LNCAP (cell line): ENCODE measurements at regions not wholly inside any gene's neighbourhood (a gene's known extent, or its start where the extent isn't known, plus 50 kb on each side); places are given as distances from the start of the nearest gene placed in this dataset.
A peak's percentile ranks its signal among the peaks of the same experiment; 100 is the strongest.

Experiments
- TF ChIP-seq, protein P1 (sequence below): fragments of 450-650 bp; IDR thresholded peaks from 2 replicates; pipeline ENCODE4 v1.5.1; 2017; ENCODE audit warnings: mild to moderate bottlenecking

DNA sequence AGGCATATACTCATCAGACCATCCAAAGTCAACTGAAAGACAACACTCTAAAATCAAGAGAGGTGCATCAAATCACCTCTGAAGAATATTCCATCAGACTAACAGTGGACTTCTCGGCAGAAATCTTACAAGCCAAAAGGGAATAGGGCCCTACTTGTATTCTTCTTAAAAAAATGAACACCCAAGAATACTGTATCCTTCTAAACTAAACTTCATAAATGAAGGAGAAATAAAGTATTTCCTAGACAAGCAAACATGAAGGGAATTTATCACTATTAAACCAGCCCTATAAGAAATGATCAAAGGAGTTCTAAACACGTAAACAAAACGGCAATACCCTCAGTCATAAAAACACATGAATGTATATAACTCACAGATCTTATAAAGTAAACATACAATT is 141.2 kb downstream of the CXXC4 start:
- TF ChIP-seq, protein P1, sequence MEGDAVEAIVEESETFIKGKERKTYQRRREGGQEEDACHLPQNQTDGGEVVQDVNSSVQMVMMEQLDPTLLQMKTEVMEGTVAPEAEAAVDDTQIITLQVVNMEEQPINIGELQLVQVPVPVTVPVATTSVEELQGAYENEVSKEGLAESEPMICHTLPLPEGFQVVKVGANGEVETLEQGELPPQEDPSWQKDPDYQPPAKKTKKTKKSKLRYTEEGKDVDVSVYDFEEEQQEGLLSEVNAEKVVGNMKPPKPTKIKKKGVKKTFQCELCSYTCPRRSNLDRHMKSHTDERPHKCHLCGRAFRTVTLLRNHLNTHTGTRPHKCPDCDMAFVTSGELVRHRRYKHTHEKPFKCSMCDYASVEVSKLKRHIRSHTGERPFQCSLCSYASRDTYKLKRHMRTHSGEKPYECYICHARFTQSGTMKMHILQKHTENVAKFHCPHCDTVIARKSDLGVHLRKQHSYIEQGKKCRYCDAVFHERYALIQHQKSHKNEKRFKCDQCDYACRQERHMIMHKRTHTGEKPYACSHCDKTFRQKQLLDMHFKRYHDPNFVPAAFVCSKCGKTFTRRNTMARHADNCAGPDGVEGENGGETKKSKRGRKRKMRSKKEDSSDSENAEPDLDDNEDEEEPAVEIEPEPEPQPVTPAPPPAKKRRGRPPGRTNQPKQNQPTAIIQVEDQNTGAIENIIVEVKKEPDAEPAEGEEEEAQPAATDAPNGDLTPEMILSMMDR, result no peak

DNA sequence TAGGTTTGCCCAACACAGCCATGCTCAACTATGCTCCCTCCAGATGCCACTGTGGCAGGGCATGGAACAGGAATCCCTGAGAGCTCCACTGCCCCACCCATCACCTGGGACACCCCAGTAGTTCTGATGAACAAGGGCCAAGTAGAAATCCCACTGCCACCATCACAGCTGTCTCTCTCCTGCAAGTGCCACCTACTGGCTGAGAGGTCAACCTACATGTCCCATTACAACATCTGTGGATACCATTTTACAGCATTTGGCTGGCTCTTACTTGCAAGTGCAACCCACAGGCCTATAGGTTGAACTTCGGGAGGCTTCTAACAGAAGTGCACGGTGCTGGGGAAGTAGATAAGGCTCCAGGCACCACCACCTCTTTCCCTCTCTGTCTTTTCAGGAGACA is 142.5 kb downstream of the CXXC4 start:
- TF ChIP-seq, protein P1, result peak; percentile 41

DNA sequence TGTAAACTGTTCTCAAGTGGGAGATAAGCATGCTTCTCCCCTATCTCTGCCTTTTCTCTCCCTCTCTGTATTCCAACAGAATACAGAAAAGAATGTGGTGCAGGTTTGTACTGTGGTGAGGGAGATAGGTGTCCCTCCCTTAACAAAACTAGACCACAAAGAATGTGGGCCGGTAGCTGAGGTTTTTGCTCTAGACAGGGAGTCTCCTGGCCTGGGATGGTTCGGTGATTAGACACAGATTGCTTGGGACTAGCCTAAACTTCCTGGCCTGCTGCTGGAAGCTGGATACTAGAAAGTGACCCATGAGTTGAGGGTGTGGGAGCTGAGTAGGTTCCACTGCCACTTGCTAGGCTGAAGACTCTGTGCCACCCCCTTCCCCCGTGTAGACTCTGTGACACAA is 143.0 kb downstream of the CXXC4 start:
- TF ChIP-seq, protein P1, result no peak

DNA sequence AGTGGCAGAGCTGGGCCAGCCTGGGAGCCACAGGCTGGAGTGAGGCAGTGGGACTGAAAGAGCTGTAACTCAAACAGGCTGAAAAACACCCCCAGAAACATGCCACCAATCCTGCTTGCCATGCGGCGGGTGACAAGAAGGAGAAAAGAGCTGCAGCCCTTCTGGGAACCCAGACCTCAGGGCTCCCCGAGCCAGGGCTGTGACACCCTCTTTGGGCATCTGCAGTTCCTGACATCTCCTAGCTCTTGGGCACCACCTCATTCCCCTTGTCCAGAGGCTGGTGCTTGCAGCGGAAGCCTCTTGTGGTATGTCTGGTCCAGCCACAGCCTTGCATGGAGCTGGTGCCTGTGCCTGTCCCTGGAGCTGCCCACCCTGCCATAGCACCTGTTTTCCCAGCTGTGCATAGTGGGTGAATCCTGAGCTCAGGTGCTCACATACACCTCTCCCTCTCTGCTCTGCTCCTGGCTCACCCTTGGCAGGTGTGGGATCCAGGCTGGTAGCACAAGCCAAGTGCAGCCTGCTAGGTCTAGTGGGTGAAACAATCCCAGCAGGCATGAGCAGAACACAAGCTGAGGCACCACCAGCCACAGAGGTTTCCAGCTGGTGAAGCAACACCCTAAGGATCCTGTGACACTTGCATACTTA is 149.0 kb downstream of the CXXC4 start:
- TF ChIP-seq, protein P1, result no peak

DNA sequence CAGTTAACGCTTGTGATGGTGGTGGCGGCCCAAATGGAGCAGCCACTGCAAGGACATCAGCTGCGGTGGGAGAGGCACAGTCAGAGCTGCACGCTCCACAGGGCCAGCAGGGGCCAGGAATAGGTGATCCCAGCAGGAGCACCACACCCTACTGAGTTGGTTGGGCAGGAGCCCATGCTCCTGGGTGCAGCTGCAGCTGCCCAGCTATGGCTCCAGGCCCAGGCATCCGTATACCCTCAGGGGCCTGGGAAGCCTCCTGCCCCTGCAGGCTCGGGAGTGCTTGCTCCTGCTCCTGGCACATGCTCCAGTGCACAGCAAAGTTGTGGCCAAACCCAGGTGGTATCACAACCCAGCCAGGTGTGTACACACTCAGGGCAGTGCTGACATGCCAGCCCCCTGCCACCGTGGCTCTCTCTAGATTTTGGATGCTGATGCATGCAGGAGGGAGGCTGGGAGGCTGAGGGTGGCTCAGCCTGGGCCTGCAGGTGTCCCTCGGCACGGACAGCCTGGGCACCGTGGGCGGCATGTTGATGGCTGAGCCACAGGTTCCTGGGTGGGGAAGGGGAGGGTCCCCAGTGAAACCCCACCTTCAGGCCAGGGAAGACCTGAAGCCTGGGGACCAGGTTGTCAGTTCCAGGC is 150.2 kb downstream of the CXXC4 start:
- TF ChIP-seq, protein P1, result no peak

DNA sequence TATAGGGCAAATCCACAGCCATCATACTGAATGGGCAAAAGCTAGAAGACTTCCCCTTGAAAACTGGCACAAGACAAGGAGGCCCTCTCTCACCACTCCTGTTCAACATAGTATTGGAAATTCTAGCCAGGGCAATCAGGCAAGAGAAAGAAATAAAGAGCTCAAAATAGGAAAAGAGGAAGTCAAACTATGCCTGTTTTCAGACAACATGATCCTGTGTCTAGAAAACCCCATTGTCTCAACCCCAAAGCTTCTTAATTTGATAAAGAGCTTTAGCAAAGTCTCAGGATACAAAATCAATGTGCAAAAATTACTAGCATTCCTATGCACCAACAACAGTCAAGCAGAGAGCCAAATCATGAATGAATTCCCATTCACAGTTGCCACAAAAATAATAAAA is 160.3 kb downstream of the CXXC4 start:
- TF ChIP-seq, protein P1, result no peak

DNA sequence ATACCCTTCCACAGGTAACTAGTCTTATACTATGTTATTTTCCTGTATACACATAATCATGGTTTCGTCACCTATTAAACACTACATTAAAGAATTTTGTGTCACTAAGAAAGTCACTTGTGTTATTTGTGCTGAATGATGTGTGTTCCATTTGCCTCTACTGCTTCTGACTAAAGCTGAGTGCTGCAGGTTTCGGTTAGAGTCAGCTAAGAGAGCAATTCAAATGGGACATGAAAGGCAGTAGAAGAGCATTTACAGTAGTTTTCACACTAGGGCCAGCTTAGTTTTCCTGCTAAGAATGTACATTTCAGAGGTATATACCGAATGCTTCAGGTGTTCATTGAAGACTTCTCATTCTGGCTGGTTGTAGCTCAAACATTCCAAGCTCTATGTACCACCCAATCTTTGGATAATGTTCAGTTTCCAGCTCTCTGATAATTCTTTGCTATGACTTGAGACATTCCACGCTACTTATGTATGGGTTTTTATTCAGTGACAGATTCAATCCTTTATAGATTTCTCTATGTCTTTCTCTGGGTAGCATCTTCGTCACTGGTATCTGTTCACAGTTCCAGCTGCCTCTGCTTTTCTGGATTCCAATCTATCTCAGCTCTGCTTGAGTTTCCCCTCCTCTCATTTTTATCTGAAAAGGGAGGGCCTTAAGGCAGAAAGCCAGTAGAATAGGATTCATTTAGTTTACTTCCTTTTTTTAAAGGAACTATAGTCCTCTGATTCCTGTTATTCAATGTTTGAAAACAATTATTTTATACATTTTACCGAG is 164.4 kb downstream of the CXXC4 start:
- TF ChIP-seq, protein P1, result no peak
